GM21576 (cell line): ENCODE measurements at regions not wholly inside any gene's neighbourhood (a gene's known extent, or its start where the extent isn't known, plus 50 kb on each side); places are given as distances from the start of the nearest gene placed in this dataset.
"Not testable (repeated sequence)": the region's sequence is repeated elsewhere in the genome, so short reads cannot be mapped to it uniquely, and the experiment has no call there.

Source experiments
- ATAC-seq: cut with Tn5 transposase; IDR thresholded peaks from one replicate; pipeline ENCODE4 v1.9.1; 2021; ENCODE audit warnings: mild to moderate bottlenecking, moderate library complexity; ENCODE audit not compliant: unreplicated experiment

- no peak for ATAC-seq
Measured at GRCh38 chr4:32855622-32856021, 2135.5 kb downstream of the PCDH7 start.

DNA sequence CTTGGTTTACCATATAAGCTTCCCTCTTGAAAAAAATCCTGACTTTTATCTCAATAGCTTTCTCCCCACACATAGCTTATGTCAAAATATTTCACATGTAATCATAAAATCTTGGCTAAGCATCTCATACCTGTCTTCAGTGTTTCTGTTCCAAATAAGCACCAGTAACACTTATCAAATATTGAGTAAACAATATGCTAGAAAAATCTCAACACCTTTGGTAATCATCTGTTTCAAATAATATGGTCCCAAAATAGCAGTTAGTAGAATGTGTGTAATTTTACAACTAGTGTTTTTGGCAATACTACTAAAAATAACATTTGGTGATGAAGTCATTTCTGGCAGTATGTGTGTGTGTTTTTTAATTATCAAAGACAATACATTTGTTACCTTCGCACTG lies 2138.2 kb downstream of the PCDH7 start:
- ATAC-seq: no peak

DNA sequence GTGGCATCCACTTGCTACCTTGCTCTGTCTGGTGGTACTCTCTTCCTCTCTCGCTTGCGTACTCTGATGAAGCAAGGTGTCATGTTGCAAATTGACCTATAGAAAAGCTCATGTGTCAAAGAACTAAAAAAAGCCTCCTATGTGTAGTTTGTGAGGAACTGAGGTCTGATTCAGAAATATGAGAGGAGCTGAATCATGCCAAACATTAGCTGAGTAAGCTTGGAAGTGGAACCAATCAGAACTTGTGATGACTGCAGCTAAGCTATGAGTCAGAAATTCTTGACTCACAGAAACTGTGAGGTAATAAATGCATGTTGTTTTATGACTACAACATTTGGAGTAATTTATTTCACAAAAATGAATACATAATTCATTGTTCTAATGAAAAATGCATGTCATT lies 2138.8 kb downstream of the PCDH7 start:
- no peak for ATAC-seq

- ATAC-seq: no peak
Measured at GRCh38 chr4:32864713-32865351, 2144.7 kb downstream of the PCDH7 start.

DNA sequence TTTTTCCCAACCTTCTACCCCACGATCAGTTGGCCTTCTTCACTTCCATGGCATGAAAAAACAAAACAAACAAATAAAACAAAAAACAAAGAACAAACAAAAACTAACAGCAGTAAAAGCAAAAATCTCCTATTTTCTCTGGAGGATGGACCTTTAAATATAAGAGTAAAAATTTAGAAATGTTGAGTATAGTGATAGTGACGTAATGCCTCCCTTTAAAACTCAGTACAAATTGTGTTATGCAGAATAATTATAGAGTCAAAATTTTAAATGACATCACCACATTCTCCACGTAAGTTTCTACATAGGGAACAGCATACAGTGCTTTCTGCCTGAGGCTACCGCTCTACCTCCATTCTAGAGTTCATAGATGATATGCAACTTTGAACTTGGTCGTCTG lies 2156.4 kb downstream of the PCDH7 start:
- no peak for ATAC-seq

DNA sequence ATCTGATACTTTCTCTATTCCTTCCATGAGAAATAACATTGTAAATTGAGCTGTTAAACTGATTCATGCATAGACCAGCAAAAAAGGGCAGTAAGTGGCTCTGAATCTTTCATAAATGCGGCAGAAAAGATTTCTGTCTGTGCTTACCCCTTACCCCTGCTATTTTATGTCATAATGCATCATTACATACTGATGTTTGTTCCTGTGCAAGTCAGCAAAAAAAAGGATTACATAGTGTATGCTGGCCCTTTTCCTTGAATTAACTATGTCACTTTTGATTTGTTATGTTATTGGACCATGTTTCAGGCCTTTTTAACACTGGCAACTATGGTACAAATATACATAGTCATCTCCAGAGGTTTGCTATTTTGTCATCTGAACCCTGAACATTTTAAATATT lies 2159.7 kb downstream of the PCDH7 start:
- no peak for ATAC-seq

GRCh38 chr4:32884198-32884597 lies 2164.0 kb downstream of the PCDH7 start:
- no peak for ATAC-seq

GRCh38 chr4:32890398-32890797 lies 2170.2 kb downstream of the PCDH7 start:
- ATAC-seq: no peak

DNA sequence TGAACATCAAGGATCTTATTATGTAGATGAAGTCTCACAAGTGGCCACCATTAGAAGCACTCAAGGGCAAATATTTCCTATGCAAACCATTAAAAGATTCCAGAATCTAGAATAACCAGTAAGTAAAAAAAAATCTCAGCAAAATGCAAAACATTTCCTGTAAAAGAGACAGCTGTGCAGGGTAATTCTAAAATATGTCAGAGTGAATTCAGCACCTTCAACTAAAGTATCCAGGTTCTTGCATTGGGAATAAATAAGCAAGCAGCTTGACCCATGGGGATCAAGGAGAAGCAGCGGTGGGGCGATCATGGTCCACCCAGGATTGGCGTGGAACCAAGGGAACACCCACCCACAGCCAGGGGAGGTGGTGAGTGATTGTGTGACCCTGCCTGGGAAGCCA lies 2188.9 kb downstream of the PCDH7 start:
- ATAC-seq: no peak

DNA sequence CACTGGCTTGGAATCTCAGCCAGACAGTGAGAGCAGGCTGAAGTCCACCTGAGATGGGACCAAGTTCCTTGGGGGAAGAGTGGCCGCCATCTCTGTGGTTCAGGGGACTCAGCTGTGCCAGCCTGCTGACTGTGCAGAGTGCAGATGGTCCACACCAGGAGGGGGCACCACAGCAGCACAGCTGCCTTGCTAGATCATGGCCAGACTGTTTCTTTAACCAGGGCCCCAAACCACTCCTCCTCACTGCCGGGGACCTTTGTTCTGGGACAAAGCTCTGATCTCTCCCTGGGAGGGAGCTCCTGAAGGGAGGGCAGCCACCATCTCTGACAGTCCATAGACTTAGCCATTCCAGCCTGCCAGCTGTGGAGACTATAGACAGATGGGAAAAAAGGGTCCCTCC lies 2189.6 kb downstream of the PCDH7 start:
- no peak for ATAC-seq

GRCh38 chr4:32917586-32917985 lies 2197.4 kb downstream of the PCDH7 start:
- no peak for ATAC-seq

GRCh38 chr4:32929796-32930699 lies 2209.9 kb downstream of the PCDH7 start:
- no peak for ATAC-seq

DNA sequence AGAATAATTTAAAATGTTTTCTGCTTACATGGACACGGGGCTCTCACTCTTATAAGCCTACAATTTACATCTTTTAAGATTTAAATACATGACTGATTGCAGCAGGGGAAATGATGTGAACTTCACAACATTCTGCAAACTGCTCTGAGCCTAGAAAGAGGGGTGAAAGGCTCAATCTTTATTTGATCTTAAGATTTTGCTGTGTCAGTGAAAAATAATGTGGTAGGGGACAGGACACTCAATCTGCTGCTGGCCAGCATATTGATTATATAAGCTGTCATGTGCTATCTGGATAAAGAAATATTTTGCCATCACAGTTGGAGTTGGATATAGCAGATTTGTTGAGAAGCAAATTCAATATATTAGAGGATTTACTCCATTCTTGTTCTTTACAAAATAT lies 2210.5 kb downstream of the PCDH7 start:
- no peak for ATAC-seq

DNA sequence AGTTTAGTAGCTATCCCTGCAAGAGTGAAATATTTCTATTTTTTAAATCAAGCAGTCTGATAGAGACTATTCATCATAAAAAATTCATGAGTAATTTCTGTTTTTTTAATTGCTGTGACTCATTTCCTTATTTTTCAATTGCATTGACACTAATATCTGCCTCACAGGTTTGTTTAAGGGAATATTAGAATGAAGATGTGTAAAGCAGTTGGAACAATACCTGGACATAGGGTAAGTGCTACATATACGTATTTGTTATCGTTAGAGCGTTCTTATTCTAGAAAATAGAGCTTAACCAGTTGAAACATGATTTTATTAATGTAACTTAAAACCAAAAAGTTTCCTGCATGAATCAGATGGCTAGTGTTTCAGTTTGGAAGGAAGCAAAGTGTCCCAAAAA lies 2211.3 kb downstream of the PCDH7 start:
- no peak for ATAC-seq

DNA sequence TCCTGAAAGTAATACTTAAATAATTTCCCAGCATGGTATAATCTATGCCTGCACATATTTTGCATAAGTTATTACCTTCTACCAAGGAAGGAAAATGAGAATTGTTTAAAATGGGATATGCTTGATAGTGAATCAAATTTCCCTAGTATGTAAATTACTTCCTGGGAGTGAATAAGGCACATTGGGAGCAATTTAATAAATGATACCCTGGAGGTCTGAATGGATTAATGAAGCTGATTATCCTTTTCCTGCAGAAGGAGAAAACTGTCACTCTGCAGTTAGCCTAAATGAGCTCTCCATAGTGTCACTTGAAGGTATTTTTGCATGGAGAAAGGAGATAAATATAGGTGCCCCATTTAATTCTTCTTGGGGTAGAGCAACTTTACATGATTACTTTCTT lies 2212.0 kb downstream of the PCDH7 start:
- ATAC-seq: no peak

DNA sequence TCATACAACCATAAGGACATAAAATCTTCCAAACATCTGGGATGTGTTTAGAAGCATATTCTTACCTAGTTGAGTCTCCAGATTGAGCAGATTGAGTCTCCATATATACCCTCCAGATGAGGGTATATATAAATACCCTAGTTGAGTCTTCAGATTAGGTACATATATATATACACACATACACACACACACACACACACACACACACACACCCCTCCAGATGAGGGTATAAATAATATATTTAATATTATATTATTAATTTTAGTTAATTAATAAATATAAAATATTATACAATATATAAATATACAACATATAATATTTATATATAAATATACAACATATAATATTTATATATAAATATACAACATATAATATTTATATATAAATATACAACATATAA lies 2219.1 kb downstream of the PCDH7 start:
- ATAC-seq: not testable (repeated sequence)

DNA sequence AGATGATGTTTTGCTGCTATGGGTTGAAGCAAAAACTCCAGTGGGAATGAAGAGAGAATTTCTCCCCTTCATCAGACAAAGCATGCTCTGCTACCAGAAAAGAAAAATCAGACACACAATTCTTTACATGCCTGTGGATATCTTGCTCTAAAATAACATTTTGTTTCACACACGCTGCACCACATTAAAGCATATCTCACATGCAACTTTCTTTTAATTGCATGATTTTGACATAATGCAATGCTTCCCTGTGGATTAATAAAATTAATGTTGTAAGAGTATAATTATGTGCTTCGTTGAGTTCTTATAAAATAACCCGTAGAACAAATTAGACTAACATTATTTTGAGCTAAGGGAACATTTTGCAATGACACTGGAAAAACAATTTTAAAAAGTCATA lies 2230.7 kb downstream of the PCDH7 start:
- no peak for ATAC-seq

GRCh38 chr4:32958586-32958985 lies 2238.4 kb downstream of the PCDH7 start:
- no peak for ATAC-seq

DNA sequence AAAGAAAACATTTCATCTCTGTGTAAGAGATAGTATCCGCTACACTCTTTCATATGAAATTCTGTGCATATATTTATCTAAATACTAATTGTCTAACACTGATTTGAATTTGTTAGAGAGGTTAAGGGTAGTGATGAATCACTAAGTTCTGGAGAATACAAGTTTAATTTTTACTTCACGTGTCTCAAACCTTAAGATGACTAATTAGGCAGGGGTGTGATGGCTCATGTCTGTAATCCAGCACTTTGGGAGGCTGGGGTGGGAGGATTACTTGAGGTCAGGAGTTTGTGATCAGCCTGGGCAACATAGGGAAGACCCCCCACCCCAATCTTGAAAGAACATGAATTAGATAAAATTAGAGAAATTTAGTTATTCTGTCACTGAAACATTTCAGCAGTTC lies 2241.9 kb downstream of the PCDH7 start:
- ATAC-seq: no peak

DNA sequence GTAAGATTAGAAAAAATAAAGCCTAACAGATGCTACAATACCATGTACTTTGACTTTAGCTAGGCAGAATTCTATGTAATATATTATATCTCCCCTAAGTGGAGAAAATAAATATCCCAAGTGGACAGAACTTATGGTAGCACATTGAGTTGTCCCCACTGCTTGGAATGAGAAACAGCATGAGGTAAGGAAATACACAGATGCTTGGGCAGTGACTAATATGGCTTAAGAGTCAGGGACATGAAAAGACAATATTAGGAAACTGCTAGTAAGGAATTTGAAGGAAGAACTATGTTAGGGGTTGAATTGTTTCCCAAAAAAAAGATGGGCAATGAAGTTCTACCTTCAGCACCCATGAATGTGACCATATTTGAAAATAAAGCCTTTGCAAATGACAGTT lies 2265.1 kb downstream of the PCDH7 start:
- no peak for ATAC-seq

- no peak for ATAC-seq
Measured at GRCh38 chr4:32986236-32986635, 2266.1 kb downstream of the PCDH7 start.

GRCh38 chr4:32987111-32987510 lies 2266.9 kb downstream of the PCDH7 start:
- no peak for ATAC-seq
